H1 (cell line): ENCODE measurements at regions not wholly inside any gene's neighbourhood (a gene's known extent, or its start where the extent isn't known, plus 50 kb on each side); places are given as distances from the start of the nearest gene placed in this dataset.

ENCODE experiments used
- CTCF ChIA-PET: fragments of 300-600 bp; sonication (Branson Sonifier 250); formaldehyde crosslinking; loops from one replicate; lab custom pipeline; 2021; ENCODE audit not compliant: partially characterized antibody; lab: Charles Lee
- POLR2A ChIA-PET: fragments of 300-600 bp; sonication (Branson Sonifier 250); formaldehyde crosslinking; loops from one replicate; lab custom pipeline; 2021; ENCODE audit warnings: inconsistent platforms; ENCODE audit not compliant: partially characterized antibody; lab: Charles Lee
- DNase-seq, 2 experiments: peaks; one replicate each; pipeline versions ENCODE4 v3.0.0 to v3.0.0-alpha.2; 2010 to 2022; ENCODE audit warnings: low spot score in 2 of 2, low read depth in 1 of 2, mixed read lengths in 1 of 2
- FAIRE-seq: peaks from 2 replicates; lab custom pipeline; 2011; peaks lifted over from hg19 to GRCh38; lab: Jason Lieb, UNC
- H2AFZ ChIP-seq: 2 replicates; pipeline ENCODE4 v1.8.1; 2012; ENCODE audit warnings: low read length, inconsistent platforms
- H2AK5ac ChIP-seq: 2 replicates; pipeline ENCODE4 v1.6.1; 2013; ENCODE audit warnings: low read depth, low read length
- H2BK120ac ChIP-seq: replicated peaks from 2 replicates; pipeline ENCODE3; 2013; ENCODE audit warnings: low read depth, low read length, inconsistent platforms
- H2BK12ac ChIP-seq: 2 replicates; pipeline ENCODE4 v1.6.1; 2013; ENCODE audit warnings: low read depth, low read length
- H2BK15ac ChIP-seq: 2 replicates; pipeline ENCODE4 v1.6.1; 2013; ENCODE audit warnings: low read length
- H2BK20ac ChIP-seq: 2 replicates; pipeline ENCODE4 v1.6.1; 2013; ENCODE audit warnings: low read length
- H2BK5ac ChIP-seq: 2 replicates; pipeline ENCODE4 v1.6.1; 2013; ENCODE audit warnings: low read depth, low read length
- H3K14ac ChIP-seq: 2 replicates; pipeline ENCODE4 v1.6.1; 2013; ENCODE audit warnings: inconsistent platforms; ENCODE audit not compliant: insufficient read length
- H3K18ac ChIP-seq: 2 replicates; pipeline ENCODE4 v1.6.1; 2013; ENCODE audit warnings: low read length; ENCODE audit errors: extremely low read depth
- H3K23ac ChIP-seq: 2 replicates; pipeline ENCODE4 v1.6.1; 2013; ENCODE audit warnings: inconsistent platforms; ENCODE audit not compliant: insufficient read length
- H3K23me2 ChIP-seq: 2 replicates; pipeline ENCODE4 v1.6.1; 2013; ENCODE audit warnings: low read depth, low read length
- H3K27ac ChIP-seq: 2 replicates; pipeline ENCODE4 v1.6.1; 2011; ENCODE audit warnings: low read depth, low read length, inconsistent platforms
- H3K27me3 ChIP-seq, 4 experiments: replicated peaks in 1 of 4; 1 replicate in 1 of 4; 2 replicates in 3 of 4; pipeline versions ENCODE4 v1.6.1 to v1.8.1; 2011 to 2013; ENCODE audit warnings: low read length in 3 of 4, mild to moderate bottlenecking in 3 of 4, inconsistent platforms in 2 of 4, mixed read lengths in 2 of 4, moderate library complexity in 1 of 4; ENCODE audit not compliant: control insufficient read depth in 3 of 4, insufficient read depth in 3 of 4; ENCODE audit errors: extremely low read depth in 1 of 4
- H3K36me3 ChIP-seq, 4 experiments: 2 replicates each; pipeline versions ENCODE4 v1.6.1 to v1.8.1; 2011 to 2013; ENCODE audit warnings: mild to moderate bottlenecking in 4 of 4, low read length in 3 of 4, moderate library complexity in 2 of 4, control low read depth in 1 of 4, inconsistent platforms in 1 of 4; ENCODE audit not compliant: insufficient read depth in 4 of 4, control insufficient read depth in 2 of 4
- H3K4ac ChIP-seq: replicated peaks from 2 replicates; pipeline ENCODE3; 2013; ENCODE audit warnings: low read length, low read depth, mixed read lengths, inconsistent platforms; ENCODE audit not compliant: insufficient read length
- H3K4me1 ChIP-seq, 4 experiments: replicated peaks in 1 of 4; 1 replicate in 1 of 4; 2 replicates in 3 of 4; pipeline versions ENCODE4 v1.6.1 to v1.8.1; 2011 to 2013; ENCODE audit warnings: low read length in 3 of 4, inconsistent platforms in 2 of 4, mixed read lengths in 1 of 4; ENCODE audit not compliant: insufficient read depth in 4 of 4, control insufficient read depth in 3 of 4
- H3K4me2 ChIP-seq, 2 experiments: 2 replicates each; pipeline versions ENCODE4 v1.6.1 to v1.8.1; 2011 to 2013; ENCODE audit warnings: low read depth in 2 of 2, low read length in 2 of 2, control low read depth in 1 of 2, inconsistent platforms in 1 of 2, mild to moderate bottlenecking in 1 of 2; ENCODE audit not compliant: insufficient read depth in 1 of 2
- H3K4me3 ChIP-seq, 4 experiments: fragments of 200-600, 300-600 bp in 1 of 4; sonication (generic), shearing (Covaris generic), sonication (Bioruptor Twin) in 1 of 4; 2 replicates each; pipeline versions ENCODE4 v1.5.1 to v1.8.1; 2011 to 2016; ENCODE audit warnings: low read length in 4 of 4, low read depth in 3 of 4, control low read depth in 2 of 4, inconsistent platforms in 2 of 4, mild to moderate bottlenecking in 2 of 4, mixed read lengths in 1 of 4, moderate library complexity in 1 of 4; ENCODE audit not compliant: insufficient read depth in 2 of 4; ENCODE audit errors: extremely low read depth in 1 of 4
- H3K56ac ChIP-seq: replicated peaks from 2 replicates; pipeline ENCODE3; 2013; ENCODE audit warnings: low read depth, mild to moderate bottlenecking, mixed read lengths, low read length, inconsistent platforms; ENCODE audit not compliant: insufficient read length
- H3K79me1 ChIP-seq: 2 replicates; pipeline ENCODE4 v1.6.1; 2013; ENCODE audit warnings: low read depth, low read length, control low read depth
- H3K79me2 ChIP-seq, 2 experiments: 2 replicates each; pipeline versions ENCODE4 v1.6.1 to v1.8.1; 2012 to 2013; ENCODE audit warnings: low read length in 2 of 2, mild to moderate bottlenecking in 2 of 2, inconsistent platforms in 1 of 2; ENCODE audit not compliant: insufficient read depth in 2 of 2, control insufficient read depth in 1 of 2
- H3K9ac ChIP-seq, 4 experiments: replicated peaks in 1 of 4; 1 replicate in 1 of 4; 2 replicates in 3 of 4; pipeline versions ENCODE4 v1.6.1 to v1.8.1; 2011 to 2013; ENCODE audit warnings: low read depth in 3 of 4, low read length in 3 of 4, control low read depth in 2 of 4, mild to moderate bottlenecking in 2 of 4, moderate library complexity in 2 of 4, inconsistent platforms in 1 of 4; ENCODE audit errors: extremely low read depth in 1 of 4
- H3K9me3 ChIP-seq, 2 experiments: 2 replicates each; pipeline versions ENCODE4 v1.6.1 to v1.8.1; 2012 to 2013; ENCODE audit warnings: mild to moderate bottlenecking in 2 of 2, moderate library complexity in 2 of 2, control low read depth in 1 of 2, inconsistent platforms in 1 of 2, low read depth in 1 of 2, low read length in 1 of 2, mixed read lengths in 1 of 2; ENCODE audit not compliant: insufficient read depth in 2 of 2
- H4K20me1 ChIP-seq, 2 experiments: replicated peaks in 1 of 2; 2 replicates each; pipeline versions ENCODE3 to v1.8.1; 2011 to 2013; ENCODE audit warnings: inconsistent platforms in 2 of 2, low read length in 2 of 2, mild to moderate bottlenecking in 1 of 2; ENCODE audit not compliant: insufficient read depth in 2 of 2, control insufficient read depth in 1 of 2
- H4K5ac ChIP-seq: 2 replicates; pipeline ENCODE4 v1.6.1; 2013; ENCODE audit warnings: low read length, low read depth, mixed read lengths, inconsistent platforms; ENCODE audit not compliant: insufficient read length
- H4K8ac ChIP-seq: 2 replicates; pipeline ENCODE4 v1.8.0; 2013; ENCODE audit warnings: mild to moderate bottlenecking, moderate library complexity, low read length, inconsistent platforms; ENCODE audit not compliant: insufficient read depth; ENCODE audit errors: extremely low read depth
- H4K91ac ChIP-seq: replicated peaks from 2 replicates; pipeline ENCODE3; 2013; ENCODE audit warnings: low read length, mixed read lengths, inconsistent platforms; ENCODE audit not compliant: insufficient read length
- ATF3 ChIP-seq: IDR thresholded peaks from 2 replicates; pipeline ENCODE4 v1.6.1; 2011; ENCODE audit warnings: low read depth, mild to moderate bottlenecking, low read length; ENCODE audit not compliant: insufficient read depth
- GABPA ChIP-seq: IDR thresholded peaks from 2 replicates; pipeline ENCODE4 v1.6.1; 2011; ENCODE audit warnings: mild to moderate bottlenecking, low read length, moderate library complexity, borderline replicate concordance; ENCODE audit not compliant: insufficient read depth
- PHF8 ChIP-seq: fragments of 200-600 bp; sonication (generic); conservative IDR thresholded peaks from 2 replicates; pipeline ENCODE4 v1.7.1; 2012; ENCODE audit warnings: low read depth, mild to moderate bottlenecking, inconsistent platforms, low read length, moderate library complexity
- SIN3A ChIP-seq, 2 experiments: IDR thresholded peaks in 1 of 2; conservative IDR thresholded peaks in 1 of 2; 2 replicates each; pipeline ENCODE4 v1.6.1; 2011 to 2012; ENCODE audit warnings: low read length in 2 of 2, improper control_type of control experiment in 1 of 2, low read depth in 1 of 2, mild to moderate bottlenecking in 1 of 2
- SP1 ChIP-seq: IDR thresholded peaks from 2 replicates; pipeline ENCODE4 v1.6.1; 2011; ENCODE audit warnings: low read depth, low read length
- SUZ12 ChIP-seq: fragments of 200-600 bp; sonication (generic); IDR thresholded peaks from 2 replicates; pipeline ENCODE4 v1.6.1; 2012; ENCODE audit warnings: mild to moderate bottlenecking, inconsistent platforms, low read length, moderate library complexity, mixed read lengths
- TBP ChIP-seq: IDR thresholded peaks from 2 replicates; pipeline ENCODE4 v1.6.1; 2011; ENCODE audit warnings: low read depth, low read length, improper control_type of control experiment

- Histone ChIP-seq H4K20me1 (no peaks in the 10 kb centered on the region), H3K23ac (no peak overlapping the region), H4K91ac (no peak overlapping the region), H2BK12ac (no peak overlapping the region), H3K9me3 (no peaks in the 10 kb centered on the region), H2BK5ac (no peak overlapping the region), H3K27me3 (no peaks in the 10 kb centered on the region), H2BK15ac (no peak overlapping the region), H3K9ac (no peak overlapping the region), H3K14ac (no peak overlapping the region), H3K23me2 (no peaks in the 10 kb centered on the region), H3K18ac (no peak overlapping the region), H3K4me1 (peaks cover 0 to 7% (median 0%) of the 10 kb centered on the region in 4 experiments; a peak in 1 of 7 replicates), H2BK120ac (no peak overlapping the region), H4K5ac (no peak overlapping the region), H3K56ac (no peak overlapping the region), H3K36me3 (no peaks in the 10 kb centered on the region), H3K79me1 (no peaks in the 10 kb centered on the region), H3K4ac (no peak overlapping the region), H2AK5ac (no peak overlapping the region), H3K4me2 (no peak overlapping the region), H2BK20ac (no peak overlapping the region), H4K8ac (no peak overlapping the region), H3K79me2 (no peaks in the 10 kb centered on the region), H3K4me3 (no peak overlapping the region), H2AFZ (no peak overlapping the region), H3K27ac (no peak overlapping the region)
- POLR2A ChIA-PET = no interaction called here
- CTCF ChIA-PET = interaction anchor here (1.1 kb wide), 1 partner anchor 127 kb away, joined by 4 read pairs; no protein-coding TSS in a partner anchor
- TF ChIP-seq PHF8 = no peak
- TF ChIP-seq SP1 = no peak
- no peak for TF ChIP-seq GABPA
- TF ChIP-seq ATF3 = no peak
- no peak for TF ChIP-seq TBP
- TF ChIP-seq SUZ12 = no peak
- TF ChIP-seq SIN3A (conservative IDR thresholded peaks at IDR 0.05 in 1 of 2, IDR thresholded peaks at IDR 0.05 in 1 of 2; ENCODE audit: low read depth in 1 of 2, low read length in 2 of 2) = no peak
- FAIRE-seq = no peak
- DNase-seq = no peak
Observed at GRCh38 chr5:108516785-108517184, 134.9 kb upstream of the FBXL17 start.
